Left cardiac atrium (tissue), 4 donors: ENCODE measurements at regions not wholly inside any gene's neighbourhood (a gene's known extent, or its start where the extent isn't known, plus 50 kb on each side); places are given as distances from the start of the nearest gene placed in this dataset.
"Not testable (repeated sequence)": the region's sequence is repeated elsewhere in the genome, so short reads cannot be mapped to it uniquely, and the experiment has no call there.

Experiments used
- ATAC-seq, 2 donors: fragments of 200-7000 bp; cut with Tn5 transposase; one replicate each; pipeline ENCODE4 v1.9.1; 2020; ENCODE audit warnings: mild to moderate bottlenecking in 2 of 2, moderate library complexity in 2 of 2
- DNase-seq: peaks from one replicate; pipeline ENCODE4 v3.0.0-alpha.2; 2020
- intact Hi-C, 2 donors: fragments of 100-400 bp; cut with DNase I; formaldehyde crosslinking; loops; one replicate each; pipeline versions ENCODE4 v1.14.1 to v1.15.1; 2022 to 2023
- donor health status: DM: no; HTN: yes; CAD: no.
- donor health status: DM: no; HTN: yes; CAD: no; lungs with severe emphysema.
- donor health status: DM: yes; HTN: yes; CAD: no.
- donor health status: Dilated cardiomyopathy.

DNA sequence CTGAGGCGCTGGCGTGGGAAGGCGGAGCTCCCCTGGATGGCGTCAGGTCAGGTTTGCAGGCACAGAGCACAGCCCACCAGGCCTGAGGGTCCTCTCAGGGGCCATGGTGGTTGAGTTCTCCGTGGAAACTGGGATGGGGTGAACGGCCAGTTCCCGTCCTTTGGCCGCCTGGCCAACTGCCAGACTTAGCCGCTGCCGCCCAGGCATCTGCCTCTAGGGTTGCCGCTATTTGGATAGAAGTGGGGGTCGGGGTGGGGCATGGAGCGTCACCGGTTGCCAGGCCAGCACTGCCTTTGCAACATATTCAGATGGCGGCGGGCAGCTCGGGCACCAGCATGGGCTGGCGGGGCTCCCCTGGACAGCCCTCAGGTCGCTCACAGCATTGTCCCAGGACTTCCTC, 532.3 kb upstream of the DEFB115 start:
- ATAC-seq, DNase-seq, intact Hi-C loops: not testable (repeated sequence)

DNA sequence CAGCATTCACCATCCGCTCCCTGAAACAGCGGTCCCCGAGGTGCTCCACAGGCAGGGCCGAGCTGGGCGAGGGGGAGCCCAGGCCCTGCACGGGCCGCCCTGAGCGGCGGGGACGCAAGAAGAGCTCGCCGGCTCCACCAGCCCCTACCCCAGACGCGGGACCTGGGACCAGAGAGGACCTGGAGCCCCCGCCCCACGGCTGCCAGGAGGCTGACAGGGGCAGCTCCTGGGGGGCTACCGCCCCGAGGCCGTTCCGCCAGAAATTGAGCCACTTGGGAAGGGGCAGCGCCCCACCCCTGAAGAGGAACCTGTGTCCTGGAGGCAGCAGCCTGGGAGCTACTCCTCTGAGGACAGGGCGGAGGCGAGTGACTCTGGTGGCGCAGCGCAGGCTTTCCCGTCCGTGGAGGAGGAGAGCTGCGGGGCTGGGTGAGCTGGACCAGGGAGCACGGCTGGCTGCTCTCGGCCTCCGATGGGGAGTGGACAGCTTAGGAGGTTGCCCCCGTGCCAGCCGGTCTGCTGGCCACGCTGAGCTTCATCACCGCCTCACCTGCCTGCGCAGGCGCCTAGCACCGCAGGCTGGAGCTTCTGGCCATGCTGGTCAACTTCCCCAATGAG, 529.1 kb upstream of the DEFB115 start:
- ATAC-seq, intact Hi-C loops, DNase-seq: not testable (repeated sequence)
